ENCODE measurements at regions not wholly inside any gene's neighbourhood (a gene's known extent, or its start where the extent isn't known, plus 50 kb on each side); places are given as distances from the start of the nearest gene placed in this dataset.

DNA sequence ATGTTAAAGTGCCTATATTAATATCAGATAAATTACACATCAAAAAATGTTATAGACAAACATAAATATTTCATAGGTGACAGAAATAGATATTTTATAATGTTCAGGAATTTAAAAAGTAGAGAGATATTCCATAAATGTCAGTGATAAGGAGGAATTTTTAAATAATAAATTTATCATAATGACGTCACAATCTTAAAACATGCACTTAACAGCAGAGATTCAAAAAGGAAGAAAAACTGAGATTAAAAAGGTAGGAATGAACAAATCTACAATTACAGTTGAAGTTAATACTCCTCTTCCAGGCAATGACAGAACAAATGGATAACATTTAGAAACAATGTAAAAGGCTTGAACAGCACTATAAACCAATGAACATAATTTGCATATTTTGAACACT is 345.4 kb upstream of the NOX3 start:
- TF ChIP-seq, protein P1, sequence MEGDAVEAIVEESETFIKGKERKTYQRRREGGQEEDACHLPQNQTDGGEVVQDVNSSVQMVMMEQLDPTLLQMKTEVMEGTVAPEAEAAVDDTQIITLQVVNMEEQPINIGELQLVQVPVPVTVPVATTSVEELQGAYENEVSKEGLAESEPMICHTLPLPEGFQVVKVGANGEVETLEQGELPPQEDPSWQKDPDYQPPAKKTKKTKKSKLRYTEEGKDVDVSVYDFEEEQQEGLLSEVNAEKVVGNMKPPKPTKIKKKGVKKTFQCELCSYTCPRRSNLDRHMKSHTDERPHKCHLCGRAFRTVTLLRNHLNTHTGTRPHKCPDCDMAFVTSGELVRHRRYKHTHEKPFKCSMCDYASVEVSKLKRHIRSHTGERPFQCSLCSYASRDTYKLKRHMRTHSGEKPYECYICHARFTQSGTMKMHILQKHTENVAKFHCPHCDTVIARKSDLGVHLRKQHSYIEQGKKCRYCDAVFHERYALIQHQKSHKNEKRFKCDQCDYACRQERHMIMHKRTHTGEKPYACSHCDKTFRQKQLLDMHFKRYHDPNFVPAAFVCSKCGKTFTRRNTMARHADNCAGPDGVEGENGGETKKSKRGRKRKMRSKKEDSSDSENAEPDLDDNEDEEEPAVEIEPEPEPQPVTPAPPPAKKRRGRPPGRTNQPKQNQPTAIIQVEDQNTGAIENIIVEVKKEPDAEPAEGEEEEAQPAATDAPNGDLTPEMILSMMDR (IDR thresholded peaks at IDR 0.05) = no peak
- TF ChIP-seq EZH2phosphoT487 (IDR thresholded peaks at IDR 0.05) (no peak), EZH2 (IDR thresholded peaks at IDR 0.05) (no peak)

All from neural progenitor cell (in vitro differentiated cells).